Upper lobe of right lung (tissue), 1 donor: ENCODE measurements at regions not wholly inside any gene's neighbourhood (a gene's known extent, or its start where the extent isn't known, plus 50 kb on each side); places are given as distances from the start of the nearest gene placed in this dataset.

Experiments
- ATAC-seq: fragments of 200-7000 bp; cut with Tn5 transposase; one replicate; pipeline ENCODE4 v1.9.1; 2020; ENCODE audit warnings: mild to moderate bottlenecking, moderate library complexity
- DNase-seq: peaks from one replicate; pipeline ENCODE4 v3.0.0-alpha.2; 2020
- H3K27ac ChIP-seq: fragments of 200-600 bp; one replicate; pipeline ENCODE4 v1.8.0; 2022
- H3K27me3 ChIP-seq: fragments of 200-600 bp; one replicate; pipeline ENCODE4 v1.8.0; 2022; ENCODE audit warnings: mild to moderate bottlenecking
- H3K36me3 ChIP-seq: fragments of 200-600 bp; one replicate; pipeline ENCODE4 v1.8.0; 2022
- H3K4me1 ChIP-seq: fragments of 200-600 bp; one replicate; pipeline ENCODE4 v1.8.0; 2022
- H3K4me3 ChIP-seq: fragments of 200-600 bp; one replicate; pipeline ENCODE4 v1.8.0; 2022; ENCODE audit warnings: mild to moderate bottlenecking
- H3K9me3 ChIP-seq: fragments of 200-600 bp; one replicate; pipeline ENCODE4 v1.8.0; 2022
- intact Hi-C: fragments of 100-400 bp; cut with DNase I; formaldehyde crosslinking; loops from one replicate; pipeline ENCODE4 v1.11.0; 2022
- TF ChIP-seq, protein P1 (sequence below): fragments of 200-600 bp; IDR thresholded peaks from one replicate; pipeline ENCODE4 v1.8.0; 2022; ENCODE audit warnings: antibody characterized with exemption
- donor health status: DM: no; HTN: yes; CAD: no; lungs with severe emphysema.

DNA sequence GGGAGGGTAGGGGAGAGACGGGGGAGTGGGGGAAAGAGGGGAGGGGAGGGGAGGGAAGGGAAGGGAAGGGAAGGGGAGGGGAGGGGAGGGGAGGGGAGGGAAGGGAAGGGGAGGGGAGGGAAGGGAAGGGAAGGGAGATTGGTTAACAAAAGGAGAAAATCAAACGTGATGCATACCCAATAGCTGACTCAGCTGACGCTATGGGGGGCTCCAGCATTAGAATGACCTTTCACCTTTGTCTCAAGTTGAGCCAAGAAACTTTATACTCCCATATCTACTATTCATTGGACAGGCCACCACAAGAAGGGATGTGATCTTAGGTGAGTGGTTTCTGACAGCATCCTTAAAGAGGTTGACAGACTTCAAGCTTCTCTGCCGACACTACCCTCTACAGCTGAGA lies 432.8 kb upstream of the CDH5 start:
- no peak overlapping the region for H3K27ac ChIP-seq
- H3K9me3 ChIP-seq, result no peaks in the 10 kb centered on the region
- DNase-seq (no peak), ATAC-seq (no peak)
- H3K4me1 ChIP-seq, result no peaks in the 10 kb centered on the region
- no peaks in the 10 kb centered on the region for H3K36me3 ChIP-seq
- H3K27me3 ChIP-seq, result no peaks in the 10 kb centered on the region
- intact Hi-C loops, result no loop called here
- no peak overlapping the region for H3K4me3 ChIP-seq
- TF ChIP-seq, protein P1, sequence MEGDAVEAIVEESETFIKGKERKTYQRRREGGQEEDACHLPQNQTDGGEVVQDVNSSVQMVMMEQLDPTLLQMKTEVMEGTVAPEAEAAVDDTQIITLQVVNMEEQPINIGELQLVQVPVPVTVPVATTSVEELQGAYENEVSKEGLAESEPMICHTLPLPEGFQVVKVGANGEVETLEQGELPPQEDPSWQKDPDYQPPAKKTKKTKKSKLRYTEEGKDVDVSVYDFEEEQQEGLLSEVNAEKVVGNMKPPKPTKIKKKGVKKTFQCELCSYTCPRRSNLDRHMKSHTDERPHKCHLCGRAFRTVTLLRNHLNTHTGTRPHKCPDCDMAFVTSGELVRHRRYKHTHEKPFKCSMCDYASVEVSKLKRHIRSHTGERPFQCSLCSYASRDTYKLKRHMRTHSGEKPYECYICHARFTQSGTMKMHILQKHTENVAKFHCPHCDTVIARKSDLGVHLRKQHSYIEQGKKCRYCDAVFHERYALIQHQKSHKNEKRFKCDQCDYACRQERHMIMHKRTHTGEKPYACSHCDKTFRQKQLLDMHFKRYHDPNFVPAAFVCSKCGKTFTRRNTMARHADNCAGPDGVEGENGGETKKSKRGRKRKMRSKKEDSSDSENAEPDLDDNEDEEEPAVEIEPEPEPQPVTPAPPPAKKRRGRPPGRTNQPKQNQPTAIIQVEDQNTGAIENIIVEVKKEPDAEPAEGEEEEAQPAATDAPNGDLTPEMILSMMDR, result no peak

DNA sequence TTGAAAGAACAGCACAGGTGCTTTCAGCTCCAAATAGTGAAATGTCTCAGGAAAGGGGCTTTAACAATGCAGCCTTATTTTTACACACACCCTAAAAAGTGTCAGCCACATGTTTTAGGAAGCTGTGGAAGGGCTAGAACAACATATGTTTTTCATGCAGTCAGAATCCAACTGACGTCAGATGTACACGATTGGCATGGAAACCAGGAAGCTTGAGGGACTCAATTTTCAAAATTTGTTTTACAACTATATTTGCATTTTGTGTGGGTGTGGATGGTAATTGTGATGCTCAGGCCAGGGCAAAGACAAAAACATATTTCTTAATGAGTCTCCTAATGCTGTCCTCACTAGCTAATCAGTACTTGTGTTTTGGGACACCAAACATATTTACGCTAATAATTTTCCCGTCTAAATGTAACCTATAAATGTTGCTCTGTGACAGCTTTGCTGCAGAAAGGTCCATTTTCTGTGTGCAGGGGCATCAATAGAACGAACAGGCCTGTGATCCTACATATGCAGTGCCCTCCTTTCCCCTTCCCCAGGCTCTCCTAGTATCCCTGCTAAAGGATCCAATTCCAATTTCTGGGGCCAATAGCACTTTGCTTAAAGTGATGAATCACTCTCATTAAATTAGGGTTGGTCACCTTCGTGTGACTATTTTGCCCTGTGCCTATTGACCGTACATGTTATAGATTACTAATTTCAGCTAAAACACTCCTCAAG lies 434.0 kb upstream of the CDH5 start:
- no peak for ATAC-seq
- intact Hi-C loops, result no loop called here
- Histone ChIP-seq H3K27me3 (no peaks in the 10 kb centered on the region), H3K27ac (no peak overlapping the region), H3K4me1 (no peaks in the 10 kb centered on the region), H3K4me3 (no peak overlapping the region), H3K36me3 (no peaks in the 10 kb centered on the region), H3K9me3 (no peaks in the 10 kb centered on the region)
- DNase-seq, result no peak
- TF ChIP-seq, protein P1, result no peak

- H3K9me3 ChIP-seq, result no peaks in the 10 kb centered on the region
Observed at GRCh38 chr16:65922923-65923322, 443.6 kb upstream of the CDH5 start.

GRCh38 chr16:65919986-65920376 lies 446.5 kb upstream of the CDH5 start:
- DNase-seq (no peak), ATAC-seq (no peak)
- H3K36me3 ChIP-seq, result no peaks in the 10 kb centered on the region
- no peaks in the 10 kb centered on the region for H3K9me3 ChIP-seq
- H3K27ac ChIP-seq, result no peak overlapping the region
- intact Hi-C loops, result no loop called here
- TF ChIP-seq, protein P1, result no peak
- no peak overlapping the region for H3K4me3 ChIP-seq
- no peaks in the 10 kb centered on the region for H3K4me1 ChIP-seq
- no peaks in the 10 kb centered on the region for H3K27me3 ChIP-seq

More at GRCh38 chr16:65922923-65923322, 443.6 kb upstream of the CDH5 start:
- TF ChIP-seq, protein P1, result no peak
- no peak for DNase-seq
- Histone ChIP-seq H3K4me1 (no peaks in the 10 kb centered on the region), H3K36me3 (no peaks in the 10 kb centered on the region), H3K27ac (no peak overlapping the region), H3K27me3 (no peaks in the 10 kb centered on the region), H3K4me3 (no peak overlapping the region)
- intact Hi-C loops, result no loop called here
- ATAC-seq, result peak; percentile 25

DNA sequence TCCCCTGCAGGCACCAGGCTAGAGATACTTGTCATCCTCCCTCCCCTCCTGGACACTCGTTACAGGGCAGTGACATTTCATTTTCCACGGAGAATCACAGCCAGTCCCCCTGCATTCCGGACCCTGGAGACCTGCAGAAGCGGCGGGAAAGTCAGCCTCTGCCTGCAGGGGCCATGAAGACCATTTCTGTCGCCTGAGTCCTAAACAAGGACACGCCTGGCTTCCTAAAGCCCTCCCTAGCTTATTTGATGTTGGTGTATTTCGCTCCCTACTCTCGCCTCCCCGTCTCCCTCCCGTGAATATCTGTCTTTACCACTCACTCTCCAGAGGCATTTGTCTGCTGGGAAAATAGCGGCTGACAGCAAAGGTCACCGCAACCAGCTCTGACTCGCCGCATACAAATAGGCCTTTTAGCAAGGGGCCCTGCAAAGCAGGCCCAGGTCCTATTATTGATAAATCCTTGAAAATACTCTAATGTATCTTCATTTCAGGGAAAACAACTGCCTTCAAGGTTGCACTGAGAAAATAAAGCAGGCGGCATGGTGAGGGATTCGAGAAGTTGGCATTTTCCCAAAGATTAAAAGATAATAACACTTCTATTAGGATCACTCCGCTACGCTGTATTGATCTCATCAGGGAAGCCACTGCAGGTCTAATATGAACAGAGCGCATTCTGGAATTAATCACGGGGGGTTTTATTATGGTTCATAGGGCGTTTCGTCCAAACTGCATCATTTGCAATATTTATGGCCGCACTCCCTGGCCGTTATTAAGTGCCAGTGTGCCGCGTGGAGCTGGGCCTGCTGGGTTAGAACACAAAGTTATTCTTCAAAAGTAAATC lies 447.1 kb upstream of the CDH5 start:
- ATAC-seq (no peak), DNase-seq (no peak)
- no peaks in the 10 kb centered on the region for H3K4me1 ChIP-seq
- H3K36me3 ChIP-seq, result no peaks in the 10 kb centered on the region
- H3K4me3 ChIP-seq, result no peak overlapping the region
- intact Hi-C loops, result no loop called here
- no peaks in the 10 kb centered on the region for H3K27me3 ChIP-seq
- H3K27ac ChIP-seq, result no peak overlapping the region
- H3K9me3 ChIP-seq, result no peaks in the 10 kb centered on the region
- TF ChIP-seq, protein P1, result no peak
